ENCODE measurements at regions not wholly inside any gene's neighbourhood (a gene's known extent, or its start where the extent isn't known, plus 50 kb on each side); places are given as distances from the start of the nearest gene placed in this dataset.

DNA sequence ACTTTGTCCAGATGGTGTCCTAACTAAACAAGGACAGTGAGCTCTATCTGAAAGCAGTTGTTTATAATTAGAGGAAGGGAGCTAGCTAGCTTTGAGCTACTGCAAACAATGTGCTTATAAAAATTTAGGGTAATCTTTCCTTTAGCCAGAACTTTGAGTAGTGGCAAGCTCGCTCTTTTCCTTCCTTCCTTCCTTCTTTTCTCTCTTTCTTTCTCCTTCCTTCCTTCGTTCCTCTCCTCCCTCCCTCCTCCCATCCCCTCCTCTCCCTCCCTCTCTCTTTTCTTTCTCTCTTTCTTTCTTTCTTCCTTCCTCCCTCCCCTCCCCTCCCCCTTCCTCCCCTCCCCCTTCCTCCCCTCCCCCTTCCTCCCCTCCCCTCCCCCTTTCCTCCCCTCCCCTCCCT lies 520.1 kb downstream of the INHBA start:
- Histone ChIP-seq H3K27ac (ENCODE audit: low read depth in 1 of 2, low read length in 2 of 2) (no peak overlapping the region), H3K4me1 (ENCODE audit: insufficient read depth, low read length) (no peaks in the 10 kb centered on the region), H3K36me3 (ENCODE audit: insufficient read depth, low read length) (no peaks in the 10 kb centered on the region), H3K4me3 (ENCODE audit: low read length) (no peak overlapping the region), H3K27me3 (ENCODE audit: control insufficient read depth in 1 of 2, insufficient read depth in 2 of 2, low read length in 2 of 2) (no peaks in the 10 kb centered on the region), H3K9me3 (ENCODE audit: control insufficient read depth in 1 of 2, insufficient read depth in 1 of 2, low read length in 2 of 2) (peaks cover 0 to 12% of the 10 kb centered on the region in 2 experiments)
- H3K27ac Mint-ChIP-seq: no peak overlapping the region
- TF ChIP-seq, protein P1, sequence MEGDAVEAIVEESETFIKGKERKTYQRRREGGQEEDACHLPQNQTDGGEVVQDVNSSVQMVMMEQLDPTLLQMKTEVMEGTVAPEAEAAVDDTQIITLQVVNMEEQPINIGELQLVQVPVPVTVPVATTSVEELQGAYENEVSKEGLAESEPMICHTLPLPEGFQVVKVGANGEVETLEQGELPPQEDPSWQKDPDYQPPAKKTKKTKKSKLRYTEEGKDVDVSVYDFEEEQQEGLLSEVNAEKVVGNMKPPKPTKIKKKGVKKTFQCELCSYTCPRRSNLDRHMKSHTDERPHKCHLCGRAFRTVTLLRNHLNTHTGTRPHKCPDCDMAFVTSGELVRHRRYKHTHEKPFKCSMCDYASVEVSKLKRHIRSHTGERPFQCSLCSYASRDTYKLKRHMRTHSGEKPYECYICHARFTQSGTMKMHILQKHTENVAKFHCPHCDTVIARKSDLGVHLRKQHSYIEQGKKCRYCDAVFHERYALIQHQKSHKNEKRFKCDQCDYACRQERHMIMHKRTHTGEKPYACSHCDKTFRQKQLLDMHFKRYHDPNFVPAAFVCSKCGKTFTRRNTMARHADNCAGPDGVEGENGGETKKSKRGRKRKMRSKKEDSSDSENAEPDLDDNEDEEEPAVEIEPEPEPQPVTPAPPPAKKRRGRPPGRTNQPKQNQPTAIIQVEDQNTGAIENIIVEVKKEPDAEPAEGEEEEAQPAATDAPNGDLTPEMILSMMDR (IDR thresholded peaks at IDR 0.05): no peak
- no peak for DNase-seq
- no peaks in the 10 kb centered on the region for H3K36me3 Mint-ChIP-seq (ENCODE audit: low read depth)
- no peaks in the 10 kb centered on the region for H3K4me1 Mint-ChIP-seq (ENCODE audit: low read depth)
- ChIA-PET POLR2A (no interaction called here), CTCF (no interaction called here)
- no peaks in the 10 kb centered on the region for H3K9me3 Mint-ChIP-seq
- intact Hi-C loops (cut with DNase I, micrococcal nuclease): no loop called here
- ATAC-seq (ENCODE audit: poor library complexity): no peak
- no peak overlapping the region for H3K4me3 Mint-ChIP-seq
- H3K27me3 Mint-ChIP-seq: no peaks in the 10 kb centered on the region

DNA sequence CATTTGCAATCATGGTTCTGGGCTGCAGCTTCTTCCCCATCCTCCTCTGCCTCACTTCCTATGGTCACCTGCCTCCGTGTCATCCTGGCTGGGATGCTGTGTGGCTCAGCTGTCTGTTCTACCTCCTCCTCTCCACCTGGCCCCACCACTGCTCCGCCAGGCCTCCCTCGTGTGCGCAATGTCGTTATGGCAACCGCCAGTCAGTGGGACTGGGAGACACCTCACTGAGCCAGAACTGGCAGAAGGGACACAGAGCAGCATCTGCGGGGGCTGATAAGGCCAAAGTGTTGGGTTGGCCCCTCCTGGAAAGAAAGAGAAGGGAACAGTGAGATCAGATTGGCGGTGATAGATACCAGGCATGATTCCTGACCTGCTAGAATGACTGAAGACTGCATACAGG lies 527.5 kb downstream of the INHBA start:
- intact Hi-C loops (cut with DNase I, micrococcal nuclease): no loop called here
- DNase-seq (no peak), ATAC-seq (ENCODE audit: poor library complexity) (no peak)
- ChIA-PET CTCF (no interaction called here), POLR2A (no interaction called here)
- Mint-ChIP-seq H3K9me3 (no peaks in the 10 kb centered on the region), H3K27me3 (no peaks in the 10 kb centered on the region), H3K27ac (no peak overlapping the region), H3K36me3 (ENCODE audit: low read depth) (no peaks in the 10 kb centered on the region), H3K4me1 (ENCODE audit: low read depth) (no peaks in the 10 kb centered on the region), H3K4me3 (no peak overlapping the region)
- H3K27me3 ChIP-seq (ENCODE audit: control insufficient read depth in 1 of 2, insufficient read depth in 2 of 2, low read length in 2 of 2): no peaks in the 10 kb centered on the region
- H3K4me3 ChIP-seq (ENCODE audit: low read length): no peak overlapping the region
- peaks cover 0 to 8% of the 10 kb centered on the region in 2 experiments for H3K9me3 ChIP-seq (ENCODE audit: control insufficient read depth in 1 of 2, insufficient read depth in 1 of 2, low read length in 2 of 2)
- no peaks in the 10 kb centered on the region for H3K4me1 ChIP-seq (ENCODE audit: insufficient read depth, low read length)
- no peaks in the 10 kb centered on the region for H3K36me3 ChIP-seq (ENCODE audit: insufficient read depth, low read length)
- no peak overlapping the region for H3K27ac ChIP-seq (ENCODE audit: low read depth in 1 of 2, low read length in 2 of 2)
- TF ChIP-seq, protein P1 (IDR thresholded peaks at IDR 0.05): no peak

DNA sequence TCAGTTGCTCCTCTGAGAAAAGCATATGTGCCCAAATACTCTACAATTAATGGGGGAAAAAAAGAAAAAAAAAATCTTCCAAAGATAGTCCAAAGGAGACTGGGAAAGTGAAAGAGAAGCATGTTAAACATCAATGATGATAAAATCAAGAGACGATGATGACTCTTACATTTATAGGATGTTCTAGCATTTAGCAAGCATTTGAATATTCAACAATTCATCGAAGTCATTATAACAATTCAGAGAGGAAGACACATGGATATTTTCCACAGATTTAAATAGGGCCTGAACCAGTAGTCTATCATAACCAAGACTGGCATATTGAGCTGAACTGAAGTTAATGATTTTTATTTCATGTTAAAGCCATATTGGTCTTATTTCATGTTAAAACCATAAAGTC lies 528.4 kb downstream of the INHBA start:
- no peaks in the 10 kb centered on the region for H3K36me3 ChIP-seq (ENCODE audit: insufficient read depth, low read length)
- no peaks in the 10 kb centered on the region for H3K4me1 ChIP-seq (ENCODE audit: insufficient read depth, low read length)
- no peak overlapping the region for H3K27ac ChIP-seq (ENCODE audit: low read depth in 1 of 2, low read length in 2 of 2)
- DNase-seq: no peak
- TF ChIP-seq, protein P1 (IDR thresholded peaks at IDR 0.05): no peak
- ChIA-PET POLR2A (no interaction called here), CTCF (no interaction called here)
- no peak overlapping the region for H3K27ac Mint-ChIP-seq
- no peaks in the 10 kb centered on the region for H3K36me3 Mint-ChIP-seq (ENCODE audit: low read depth)
- no peak for ATAC-seq (ENCODE audit: poor library complexity)
- H3K9me3 ChIP-seq (ENCODE audit: control insufficient read depth in 1 of 2, insufficient read depth in 1 of 2, low read length in 2 of 2): peaks cover 0 to 8% of the 10 kb centered on the region in 2 experiments
- H3K27me3 ChIP-seq (ENCODE audit: control insufficient read depth in 1 of 2, insufficient read depth in 2 of 2, low read length in 2 of 2): no peaks in the 10 kb centered on the region
- intact Hi-C loops (cut with DNase I, micrococcal nuclease): no loop called here
- H3K4me1 Mint-ChIP-seq (ENCODE audit: low read depth): no peaks in the 10 kb centered on the region
- H3K9me3 Mint-ChIP-seq: no peaks in the 10 kb centered on the region
- H3K4me3 Mint-ChIP-seq: no peak overlapping the region
- H3K4me3 ChIP-seq (ENCODE audit: low read length): no peak overlapping the region
- no peaks in the 10 kb centered on the region for H3K27me3 Mint-ChIP-seq
